Adrenal gland (tissue), 9 donors: ENCODE measurements at regions not wholly inside any gene's neighbourhood (a gene's known extent, or its start where the extent isn't known, plus 50 kb on each side); places are given as distances from the start of the nearest gene placed in this dataset.

Source experiments
- DNase-seq, 7 donors: peaks; one replicate each; pipeline ENCODE4 v3.0.0-alpha.2; 2019 to 2020
- H3K27ac ChIP-seq, 5 donors: fragments of 200-600 bp; sonication (generic) in 4 of 5; 1 replicate in 3 of 5; 2 replicates in 2 of 5; pipeline versions ENCODE4 v1.5.1 to v1.8.0; 2016 to 2020; ENCODE audit warnings: mild to moderate bottlenecking in 1 of 5
- H3K27me3 ChIP-seq: fragments of 200-600 bp; 2 replicates; pipeline ENCODE4 v1.8.0; 2021
- H3K36me3 ChIP-seq, 2 donors: fragments of 200-600 bp; replicated peaks in 1 of 2; 1 replicate in 1 of 2; 2 replicates in 1 of 2; pipeline versions ENCODE4 v1.5.1 to v1.8.0; 2018 to 2022
- H3K4me1 ChIP-seq, 2 donors: fragments of 200-600 bp; replicated peaks in 1 of 2; 1 replicate in 1 of 2; 2 replicates in 1 of 2; pipeline versions ENCODE4 v1.5.1 to v1.8.0; 2018 to 2021
- H3K4me3 ChIP-seq, 4 donors: fragments of 200-600 bp; sonication (generic) in 3 of 4; one replicate each; pipeline ENCODE4 v1.5.1; 2016 to 2018
- H3K9me3 ChIP-seq, 3 donors: fragments of 200-600 bp; sonication (generic) in 1 of 3; replicated peaks in 1 of 3; 1 replicate in 2 of 3; 2 replicates in 1 of 3; pipeline versions ENCODE4 v1.5.1 to v1.8.0; 2016 to 2021
- CTCF ChIP-seq, 6 experiments: fragments of 450-650 bp in 4 of 6; fragments of 200-600 bp in 2 of 6; sonication (generic) in 1 of 6; IDR thresholded peaks; 1 replicate in 5 of 6; 2 replicates in 1 of 6; pipeline versions ENCODE4 v1.5.1 to v1.8.0; 2016 to 2021; ENCODE audit warnings: antibody characterized with exemption in 6 of 6, mild to moderate bottlenecking in 2 of 6, moderate library complexity in 1 of 6
- POLR2A ChIP-seq, 2 donors: fragments of 450-650 bp; IDR thresholded peaks; one replicate each; pipeline ENCODE4 v1.6.1; 2017; ENCODE audit warnings: antibody characterized with exemption in 2 of 2, mild to moderate bottlenecking in 2 of 2, moderate library complexity in 1 of 2
- WGBS, 4 donors: extraction: QIAGEN DNeasy Blood & Tissue Kit in 2 of 4; methylation state at CpG; one replicate each; pipeline versions ENCODE4 v1.1.5 to v1.1.7; 2013 to 2017; 5-methylcytosine and 5-hydroxymethylcytosine counted together
- intact Hi-C, 2 donors: fragments of 100-400 bp; cut with DNase I; formaldehyde crosslinking; loops; one replicate each; pipeline versions ENCODE4 v1.14.1 to v1.15.0; 2022 to 2023
- donor health status: healthy with polysubstance abuse.
- donor health status: Bipolar disorder and iron deficiency.
- donor health status: DM: yes; HTN: yes; CAD: no.
- donor health status: DM: no; HTN: no; CAD: no.
- donor health status: DM: no; HTN: no; CAD: no.

DNA sequence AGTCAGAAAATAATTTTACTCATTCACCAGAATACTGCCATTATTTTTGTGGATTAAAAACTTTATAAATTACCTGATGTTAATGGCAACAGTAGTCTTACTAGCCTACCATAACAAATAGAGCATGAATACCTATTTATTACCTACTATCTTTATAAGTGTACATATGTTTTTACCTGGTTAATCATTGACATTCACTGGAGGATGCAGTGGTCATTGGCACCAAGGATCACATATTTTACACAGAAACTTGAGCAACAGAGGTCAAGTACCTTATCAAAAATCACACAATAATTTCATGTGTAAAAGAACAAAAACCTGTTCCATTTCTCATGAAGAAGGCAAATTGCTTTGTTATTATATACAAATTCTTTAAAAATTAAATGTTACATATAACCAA, 1284.9 kb upstream of the NCAM2 start:
- Histone ChIP-seq H3K9me3 (no peaks in the 10 kb centered on the region), H3K4me3 (no peak overlapping the region), H3K27me3 (no peaks in the 10 kb centered on the region), H3K36me3 (no peaks in the 10 kb centered on the region), H3K27ac (no peak overlapping the region), H3K4me1 (no peaks in the 10 kb centered on the region)
- intact Hi-C loops: no loop called here
- TF ChIP-seq POLR2A (IDR thresholded peaks at IDR 0.05): no peak
- TF ChIP-seq CTCF (IDR thresholded peaks at IDR 0.05): no peak
- no peak for DNase-seq

- no peaks in the 10 kb centered on the region for H3K9me3 ChIP-seq
- intact Hi-C loops: no loop called here
These were observed 1274.1 kb upstream of the NCAM2 start for GRCh38 chr21:19724081-19724480.

GRCh38 chr21:19731251-19731650, 1267.0 kb upstream of the NCAM2 start:
- peaks cover 0 to 7% of the 10 kb centered on the region in 2 donors for H3K4me1 ChIP-seq
- no peaks in the 10 kb centered on the region for H3K36me3 ChIP-seq
- no peak for DNase-seq
- no peaks in the 10 kb centered on the region for H3K9me3 ChIP-seq
- no peak overlapping the region for H3K27ac ChIP-seq
- 2 to 23% (median 10%) methylated on average over 2 of the region's 2 CpGs for WGBS, 4 donors
- H3K4me3 ChIP-seq: no peak overlapping the region
- no peak for TF ChIP-seq CTCF (IDR thresholded peaks at IDR 0.05)
- TF ChIP-seq POLR2A (IDR thresholded peaks at IDR 0.05): no peak
- H3K27me3 ChIP-seq: no peaks in the 10 kb centered on the region
- intact Hi-C loops: no loop called here

More at GRCh38 chr21:19724081-19724480, 1274.1 kb upstream of the NCAM2 start:
- no peaks in the 10 kb centered on the region for H3K27me3 ChIP-seq
- H3K36me3 ChIP-seq: no peaks in the 10 kb centered on the region
- peak overlapping the region in 1 of 5 donors; percentile 42 for H3K27ac ChIP-seq
- TF ChIP-seq CTCF (IDR thresholded peaks at IDR 0.05) (no peak), POLR2A (IDR thresholded peaks at IDR 0.05) (no peak)
- DNase-seq: peak in 6 of 7 donors; percentile 21 to 60 (median 34)
- WGBS, 4 donors: 41 to 56% (median 46%) methylated on average over 1 of the region's 1 CpG
- peak overlapping the region in 1 of 4 donors; percentile 9 for H3K4me3 ChIP-seq
- H3K4me1 ChIP-seq: peaks cover 0 to 4% of the 10 kb centered on the region in 2 donors

DNA sequence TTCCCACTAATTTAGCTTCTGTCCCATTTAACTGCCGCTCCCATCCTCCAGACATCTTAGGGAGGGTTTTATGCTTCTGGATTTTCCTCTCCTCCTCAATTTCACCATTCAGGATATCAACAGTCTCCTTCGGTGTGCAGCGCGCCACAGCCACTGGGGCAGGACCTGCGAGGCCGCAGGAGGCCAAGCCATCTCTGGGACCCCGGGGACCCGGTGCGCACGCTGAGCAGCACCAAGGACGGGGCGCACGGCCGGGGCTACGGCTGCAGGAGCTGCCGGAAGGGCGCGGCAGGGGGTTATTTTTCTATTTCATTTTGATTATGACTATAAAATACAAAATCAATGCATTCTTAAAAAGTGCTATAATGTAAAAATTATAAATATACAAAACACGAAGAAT, 1238.4 kb upstream of the NCAM2 start:
- Histone ChIP-seq H3K9me3 (no peaks in the 10 kb centered on the region), H3K4me1 (no peaks in the 10 kb centered on the region), H3K4me3 (no peak overlapping the region), H3K36me3 (no peaks in the 10 kb centered on the region), H3K27ac (no peak overlapping the region), H3K27me3 (no peaks in the 10 kb centered on the region)
- no peak for DNase-seq
- TF ChIP-seq CTCF (IDR thresholded peaks at IDR 0.05) (no peak), POLR2A (IDR thresholded peaks at IDR 0.05) (no peak)
- 95 to 96% (median 95%) methylated on average over 19 of the region's 19 CpGs for WGBS, 4 donors
- intact Hi-C loops: no loop called here
